GM12873 (cell line): ENCODE measurements at regions not wholly inside any gene's neighbourhood (a gene's known extent, or its start where the extent isn't known, plus 50 kb on each side); places are given as distances from the start of the nearest gene placed in this dataset.

Source experiments
- CTCF ChIP-seq: IDR thresholded peaks from 2 replicates; pipeline ENCODE4 v1.5.1; 2012; ENCODE audit warnings: low read depth, mild to moderate bottlenecking, moderate library complexity, low read length, control low read depth; ENCODE audit not compliant: insufficient read depth; ENCODE audit errors: missing control alignments

- TF ChIP-seq CTCF: no peak
These were observed 239.4 kb upstream of the ZNF462 start for GRCh38 chr9:106623558-106623957.

DNA sequence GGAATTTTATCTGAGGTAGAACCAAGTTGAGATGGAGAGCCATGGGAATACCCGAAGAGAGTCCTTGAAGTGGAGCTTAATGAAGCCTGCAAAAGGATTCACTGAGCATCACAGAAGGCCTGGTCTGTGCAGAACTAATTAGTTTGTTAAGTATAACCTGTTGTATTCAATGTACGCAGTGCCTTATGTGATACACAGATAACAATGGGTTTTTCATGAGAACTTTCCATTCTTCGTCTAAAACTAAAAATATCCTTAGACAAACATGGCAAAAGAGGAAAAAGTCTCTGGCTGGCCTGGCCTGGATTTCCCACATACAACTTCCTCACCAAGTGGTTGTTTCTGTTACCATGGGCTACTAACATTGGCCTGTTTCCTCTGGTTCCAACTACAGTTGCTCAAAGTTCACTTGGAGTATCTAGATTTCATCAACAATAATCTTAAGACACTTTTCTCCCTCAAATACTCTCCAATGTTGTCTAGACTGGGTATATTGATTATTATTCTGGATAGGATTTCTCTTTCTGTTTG is 237.6 kb upstream of the ZNF462 start:
- no peak for TF ChIP-seq CTCF

- TF ChIP-seq CTCF: no peak
These were observed 236.0 kb upstream of the ZNF462 start for GRCh38 chr9:106626936-106627335.

DNA sequence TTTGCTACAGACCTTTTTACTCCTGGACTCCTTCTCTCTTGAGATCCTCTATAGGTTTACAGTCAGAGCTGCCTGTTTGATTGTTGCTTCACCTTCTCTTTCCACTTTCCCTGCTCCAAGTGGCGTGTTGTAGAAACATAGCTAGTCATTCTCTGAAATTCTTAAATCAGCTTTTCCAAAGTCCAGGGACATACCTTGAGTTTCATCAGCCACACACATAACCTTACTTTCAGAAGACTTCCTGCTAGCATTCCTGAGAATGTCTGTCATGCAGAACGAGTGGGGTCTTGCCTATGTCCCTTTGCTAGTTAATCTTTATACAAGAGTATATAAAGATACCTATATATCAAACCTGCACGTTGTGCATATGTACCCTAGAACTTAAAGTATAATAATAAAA is 230.3 kb upstream of the ZNF462 start:
- no peak for TF ChIP-seq CTCF

GRCh38 chr9:106634183-106634582 is 228.8 kb upstream of the ZNF462 start:
- TF ChIP-seq CTCF: no peak

DNA sequence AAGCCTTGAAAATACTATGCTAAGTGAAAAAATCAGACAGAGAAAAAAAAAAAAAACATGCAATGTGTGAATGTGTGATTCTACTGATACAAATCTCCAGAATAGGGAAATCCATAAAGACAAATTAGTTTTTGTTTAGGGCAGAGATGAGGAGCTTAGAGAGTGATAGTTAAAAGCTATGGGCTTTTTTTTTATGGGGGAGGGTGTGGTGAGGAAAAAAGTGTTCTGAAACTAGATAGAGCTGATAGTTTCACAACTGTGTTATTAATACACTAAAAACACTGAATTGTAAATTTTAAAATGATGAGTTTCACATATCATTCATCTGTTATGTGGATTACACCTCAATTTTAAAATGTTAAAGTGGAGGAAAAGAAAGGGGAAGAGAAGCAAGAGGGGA is 228.3 kb upstream of the ZNF462 start:
- TF ChIP-seq CTCF: no peak

DNA sequence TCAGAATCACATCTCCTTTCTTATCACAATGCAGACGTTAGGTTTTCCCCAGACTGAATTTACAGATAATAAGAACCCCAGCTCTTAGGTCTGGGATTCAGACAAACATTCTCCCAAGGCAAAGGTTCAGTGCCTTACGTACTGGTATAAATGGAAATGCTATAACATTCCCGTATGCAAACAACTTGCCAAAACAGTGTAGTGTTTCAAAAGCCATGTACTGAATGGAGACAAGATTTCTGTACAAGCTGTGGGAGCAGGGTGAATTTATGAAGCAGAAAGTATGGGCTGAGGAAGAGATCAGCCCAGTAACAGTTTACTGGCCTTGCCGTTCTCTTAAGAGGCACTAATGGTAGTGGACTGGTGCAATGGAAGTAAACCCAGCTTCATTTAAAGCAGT is 225.5 kb upstream of the ZNF462 start:
- TF ChIP-seq CTCF: no peak
